AG04449 (cell line): ENCODE measurements at regions not wholly inside any gene's neighbourhood (a gene's known extent, or its start where the extent isn't known, plus 50 kb on each side); places are given as distances from the start of the nearest gene placed in this dataset.

Experiments used
- CTCF ChIA-PET: fragments of 350-600 bp; formaldehyde crosslinking; extraction: SDS; loops from one replicate; lab custom pipeline; 2021; ENCODE audit warnings: antibody characterized with exemption; lab: Yijun Ruan, JAX
- POLR2A ChIA-PET: fragments of 400-600, 350-600 bp; formaldehyde crosslinking; extraction: SDS; loops from one replicate; lab custom pipeline; 2020; ENCODE audit warnings: antibody characterized with exemption, inconsistent platforms; lab: Yijun Ruan, JAX
- DNase-seq: peaks from one replicate; pipeline ENCODE4 v3.0.0-alpha.2; 2010; ENCODE audit warnings: low read depth, low spot score
- H3K4me3 ChIP-seq: 2 replicates; pipeline ENCODE4 v1.5.1; 2011; ENCODE audit warnings: low read depth, mild to moderate bottlenecking, control low read depth, low read length
- TF ChIP-seq, protein P1 (sequence below): IDR thresholded peaks from one replicate; pipeline ENCODE4 v1.5.1; 2011; ENCODE audit warnings: mild to moderate bottlenecking, moderate library complexity, low read length, control low read depth, inconsistent platforms; ENCODE audit not compliant: insufficient read depth; ENCODE audit errors: missing control alignments

DNA sequence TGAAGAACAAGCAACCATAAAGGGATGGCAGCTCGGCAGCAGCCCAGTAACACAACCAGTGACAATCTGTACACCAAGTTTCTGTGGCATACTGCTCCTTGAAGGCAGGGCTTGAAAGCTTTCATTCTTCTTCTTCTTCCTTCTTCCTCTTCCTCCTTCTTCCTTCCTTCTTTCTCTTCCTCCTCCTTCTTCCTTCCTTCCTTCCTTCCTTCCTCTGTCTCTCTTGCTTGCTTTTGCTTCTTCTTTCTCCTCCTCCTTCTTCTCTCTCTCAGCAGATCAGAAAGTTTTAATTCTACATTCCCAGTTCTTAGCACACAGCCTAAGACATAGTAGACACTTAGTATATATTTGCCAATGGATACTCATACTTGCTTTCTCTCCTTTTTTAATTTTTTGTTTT is 95.9 kb downstream of the GLUL start:
- DNase-seq: no peak
- ChIA-PET POLR2A (no interaction called here), CTCF (no interaction called here)
- no peak overlapping the region for H3K4me3 ChIP-seq
- TF ChIP-seq, protein P1, sequence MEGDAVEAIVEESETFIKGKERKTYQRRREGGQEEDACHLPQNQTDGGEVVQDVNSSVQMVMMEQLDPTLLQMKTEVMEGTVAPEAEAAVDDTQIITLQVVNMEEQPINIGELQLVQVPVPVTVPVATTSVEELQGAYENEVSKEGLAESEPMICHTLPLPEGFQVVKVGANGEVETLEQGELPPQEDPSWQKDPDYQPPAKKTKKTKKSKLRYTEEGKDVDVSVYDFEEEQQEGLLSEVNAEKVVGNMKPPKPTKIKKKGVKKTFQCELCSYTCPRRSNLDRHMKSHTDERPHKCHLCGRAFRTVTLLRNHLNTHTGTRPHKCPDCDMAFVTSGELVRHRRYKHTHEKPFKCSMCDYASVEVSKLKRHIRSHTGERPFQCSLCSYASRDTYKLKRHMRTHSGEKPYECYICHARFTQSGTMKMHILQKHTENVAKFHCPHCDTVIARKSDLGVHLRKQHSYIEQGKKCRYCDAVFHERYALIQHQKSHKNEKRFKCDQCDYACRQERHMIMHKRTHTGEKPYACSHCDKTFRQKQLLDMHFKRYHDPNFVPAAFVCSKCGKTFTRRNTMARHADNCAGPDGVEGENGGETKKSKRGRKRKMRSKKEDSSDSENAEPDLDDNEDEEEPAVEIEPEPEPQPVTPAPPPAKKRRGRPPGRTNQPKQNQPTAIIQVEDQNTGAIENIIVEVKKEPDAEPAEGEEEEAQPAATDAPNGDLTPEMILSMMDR: no peak

DNA sequence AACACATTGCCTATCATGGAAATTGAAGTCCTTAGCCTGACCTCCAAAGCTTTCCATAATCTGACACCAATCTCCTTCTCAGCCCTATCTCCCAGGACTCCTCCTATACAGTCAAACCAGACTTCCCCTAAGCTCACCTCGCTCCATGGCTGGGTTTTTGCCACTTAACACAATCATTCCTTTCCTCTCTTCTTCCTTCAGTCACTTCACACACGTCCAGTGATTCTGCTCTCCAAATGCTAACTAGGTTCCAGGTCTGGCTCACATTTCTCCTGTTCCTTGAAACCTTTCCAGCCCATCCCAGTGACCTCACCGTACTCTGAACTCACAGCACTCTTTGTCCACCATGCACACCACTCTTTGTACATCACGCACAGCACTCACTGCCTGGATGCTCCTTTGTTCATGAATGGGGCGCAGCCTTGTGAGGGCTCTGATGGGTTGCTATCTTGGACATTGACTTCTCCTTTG is 98.4 kb downstream of the GLUL start:
- TF ChIP-seq, protein P1: no peak
- CTCF ChIA-PET: no interaction called here
- POLR2A ChIA-PET: no interaction called here
- no peak for DNase-seq
- no peak overlapping the region for H3K4me3 ChIP-seq

DNA sequence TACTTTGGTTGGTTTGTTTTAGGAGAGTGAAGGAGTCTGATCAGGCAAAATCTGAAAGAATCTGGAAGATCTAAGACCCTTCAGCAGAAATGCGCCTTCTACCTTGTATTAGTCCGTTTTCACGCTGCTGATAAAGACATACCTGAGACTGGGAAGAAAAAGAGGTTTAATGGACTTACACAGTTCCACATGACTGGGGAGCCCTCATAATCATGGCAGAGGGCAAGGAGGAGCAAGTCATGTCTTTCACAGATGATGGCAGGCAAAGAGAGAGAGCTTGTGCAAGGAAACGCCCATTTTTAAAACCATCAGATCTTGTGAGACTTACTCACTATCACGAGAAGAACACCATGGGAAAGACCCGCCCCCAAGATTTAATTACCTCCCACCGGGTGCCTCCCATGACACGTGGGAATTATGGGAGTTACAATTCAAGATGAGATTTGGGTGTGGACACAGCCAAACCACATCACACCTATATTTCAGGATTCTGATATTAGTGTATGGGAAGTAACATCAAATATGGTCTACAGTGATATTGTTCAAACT is 99.3 kb downstream of the GLUL start:
- ChIA-PET POLR2A (no interaction called here), CTCF (no interaction called here)
- no peak for DNase-seq
- TF ChIP-seq, protein P1: no peak
- H3K4me3 ChIP-seq: no peak overlapping the region

DNA sequence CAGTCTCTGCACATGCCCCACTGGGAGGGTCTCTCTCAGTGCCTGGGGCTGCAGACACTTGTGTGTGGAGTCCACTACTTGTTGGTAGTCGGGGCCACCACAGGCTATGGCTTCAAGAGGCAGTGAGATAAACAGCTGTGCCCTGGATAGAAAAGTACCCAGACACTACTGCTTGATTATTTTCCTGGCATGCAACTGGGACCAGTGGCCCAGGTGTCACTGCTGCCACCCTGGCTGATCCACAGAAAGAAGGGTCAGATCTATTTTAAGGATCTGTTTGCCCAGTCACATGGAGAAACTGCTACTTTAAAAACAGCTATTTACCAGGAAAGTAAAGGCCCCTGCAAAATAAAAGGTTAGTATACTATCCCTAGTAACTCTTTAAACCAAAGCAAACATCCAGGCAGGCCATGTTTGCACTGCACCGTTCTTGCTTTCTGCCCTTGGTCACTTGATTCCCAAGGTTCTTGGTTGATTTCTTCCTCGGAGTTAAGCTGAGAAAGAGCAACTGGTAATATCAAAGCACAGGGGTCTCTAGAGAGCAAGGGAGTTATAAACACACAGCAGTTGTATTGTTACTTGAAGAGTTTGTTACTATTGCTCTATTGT is 99.9 kb downstream of the GLUL start:
- POLR2A ChIA-PET: no interaction called here
- no peak for DNase-seq
- CTCF ChIA-PET: interaction anchor here (1.4 kb wide), 1 partner anchor 19 kb away, joined by 4 read pairs; no protein-coding TSS in a partner anchor

DNA sequence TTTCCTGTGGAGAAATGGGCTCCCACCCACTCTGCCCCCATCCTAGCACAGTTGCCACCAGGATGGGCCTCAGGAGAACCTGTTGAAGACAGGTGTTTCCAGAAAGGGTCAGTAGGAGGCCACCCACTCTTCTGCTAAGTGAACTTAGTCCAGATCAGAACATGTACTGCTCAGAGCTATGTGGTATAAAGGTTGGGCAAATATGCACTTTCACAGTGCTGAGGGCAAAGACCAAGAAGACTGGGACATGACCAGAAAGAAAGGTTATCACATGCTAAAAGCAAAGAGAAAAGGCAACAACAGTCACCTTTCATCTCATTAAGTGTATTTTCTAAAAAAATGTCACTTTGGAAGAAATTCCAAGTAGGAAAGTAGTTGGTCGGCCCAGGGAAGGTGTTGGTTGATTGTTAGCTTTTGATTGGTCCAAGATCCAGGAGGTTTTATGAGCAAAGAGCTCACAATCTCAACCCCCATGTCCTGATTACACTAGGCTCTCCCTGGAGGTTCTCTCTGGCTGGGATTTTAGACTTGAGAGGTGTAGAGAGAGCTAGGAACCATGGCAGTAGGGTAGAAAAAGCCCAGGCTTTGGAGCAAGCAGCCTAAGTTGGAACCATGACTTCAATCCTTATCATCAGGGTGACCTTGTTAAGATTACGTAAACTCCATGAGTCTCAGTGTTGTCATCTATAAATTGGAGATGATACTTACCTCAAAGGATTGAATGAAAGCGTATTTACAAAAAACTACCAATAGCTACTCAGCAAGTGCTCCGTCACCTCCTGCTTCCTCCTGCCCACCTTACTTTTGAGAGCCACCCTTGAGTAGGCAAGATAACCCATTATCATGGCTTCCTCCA is 102.6 kb downstream of the GLUL start:
- DNase-seq: no peak
- CTCF ChIA-PET: interaction anchor here (1.0 to 2.1 kb wide), 4 partner anchors 10 to 146 kb away, joined by 3 to 16 read pairs (median 4); no protein-coding TSS in a partner anchor
- POLR2A ChIA-PET: no interaction called here
- no peak overlapping the region for H3K4me3 ChIP-seq
- TF ChIP-seq, protein P1: no peak

More for the DNA sequence above, 99.9 kb downstream of the GLUL start:
- TF ChIP-seq, protein P1: no peak
- H3K4me3 ChIP-seq: no peak overlapping the region

DNA sequence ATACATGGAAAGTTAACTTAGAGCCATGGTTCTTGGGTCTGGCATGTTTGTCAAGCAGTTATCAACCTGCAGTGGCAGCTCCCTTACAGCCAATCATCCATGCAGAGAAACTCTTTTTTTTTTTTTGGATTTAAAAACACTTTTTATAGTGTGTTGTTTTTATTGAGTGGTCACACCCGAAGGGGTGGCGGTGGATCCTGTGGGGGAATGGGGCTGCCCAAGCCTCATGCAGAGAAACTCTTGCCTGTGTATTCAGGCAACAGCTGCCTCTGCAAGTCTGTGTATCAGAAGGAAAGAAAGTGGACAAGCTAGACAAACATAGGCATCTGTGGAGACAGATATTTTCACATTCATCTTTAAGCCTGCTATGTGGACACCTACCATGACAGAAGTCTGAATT is 104.8 kb downstream of the GLUL start:
- DNase-seq: no peak
- TF ChIP-seq, protein P1: no peak

More for the DNA sequence above, 104.8 kb downstream of the GLUL start:
- no peak overlapping the region for H3K4me3 ChIP-seq
- POLR2A ChIA-PET: no interaction called here
- CTCF ChIA-PET: no interaction called here
